ENCODE measurements at regions not wholly inside any gene's neighbourhood (a gene's known extent, or its start where the extent isn't known, plus 50 kb on each side); places are given as distances from the start of the nearest gene placed in this dataset.

DNA sequence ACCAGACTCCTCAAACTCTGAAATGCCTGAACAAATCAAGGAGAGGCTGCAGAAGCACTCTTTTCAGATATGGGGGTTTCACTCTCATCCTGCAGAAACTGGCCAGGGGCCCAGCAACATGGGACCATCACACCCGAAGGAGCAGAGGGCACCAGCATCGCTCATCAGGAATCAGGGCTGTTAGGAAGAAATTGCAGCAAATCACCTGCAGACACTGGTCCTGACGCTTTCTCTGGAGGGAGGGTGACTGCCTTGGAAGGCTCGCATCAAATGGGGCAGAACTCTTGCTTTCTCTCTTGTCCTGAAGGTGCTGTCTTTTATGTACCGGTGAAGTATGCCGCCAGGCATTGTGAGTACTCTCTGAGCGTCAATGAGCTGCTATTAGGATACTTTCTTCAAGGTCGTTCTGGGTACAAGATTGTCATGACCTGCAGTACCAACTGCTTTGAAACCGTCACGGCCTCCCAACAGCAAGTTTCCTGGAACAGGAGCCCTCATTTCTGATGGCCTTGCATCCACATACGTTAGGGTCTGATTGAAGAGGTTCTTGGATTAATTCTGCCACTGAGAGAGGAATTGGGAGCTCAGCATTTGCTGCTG, 155.7 kb upstream of the SOX1 start:
- no peak for DNase-seq

DNA sequence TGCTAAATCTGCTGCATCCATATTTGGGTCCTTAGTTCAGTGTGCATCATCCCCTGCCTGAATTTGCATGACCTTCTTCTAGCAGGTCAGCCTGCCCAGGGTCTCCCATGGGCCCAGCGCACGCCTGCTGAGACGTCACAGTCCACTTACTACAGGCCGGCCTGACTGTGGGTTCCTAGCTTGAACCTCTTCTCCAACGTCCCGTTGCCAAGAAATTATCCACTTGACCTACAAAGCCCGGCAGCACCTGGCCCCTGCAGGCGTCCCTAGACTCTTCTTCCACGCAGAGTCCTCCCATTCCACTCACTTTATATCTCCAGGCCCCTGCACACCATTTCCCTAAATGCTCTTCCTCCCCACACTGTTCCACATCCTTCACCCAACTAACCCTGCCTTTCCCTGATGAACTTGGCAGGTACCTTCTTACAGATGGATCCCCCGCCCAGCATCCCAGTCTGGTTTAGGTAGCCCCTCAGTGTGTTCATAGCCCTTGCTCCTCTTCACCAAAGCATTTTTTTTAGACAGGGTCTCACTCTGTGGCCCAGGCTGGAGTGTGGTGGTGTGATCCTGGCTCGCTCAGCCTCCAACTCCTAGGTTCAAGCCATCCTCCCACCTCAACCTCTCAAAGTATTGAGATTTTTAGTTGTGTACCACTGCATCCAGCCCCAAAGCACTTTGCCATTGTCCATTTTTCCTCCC, 155.0 kb upstream of the SOX1 start:
- peak; percentile 31 for DNase-seq

DNA sequence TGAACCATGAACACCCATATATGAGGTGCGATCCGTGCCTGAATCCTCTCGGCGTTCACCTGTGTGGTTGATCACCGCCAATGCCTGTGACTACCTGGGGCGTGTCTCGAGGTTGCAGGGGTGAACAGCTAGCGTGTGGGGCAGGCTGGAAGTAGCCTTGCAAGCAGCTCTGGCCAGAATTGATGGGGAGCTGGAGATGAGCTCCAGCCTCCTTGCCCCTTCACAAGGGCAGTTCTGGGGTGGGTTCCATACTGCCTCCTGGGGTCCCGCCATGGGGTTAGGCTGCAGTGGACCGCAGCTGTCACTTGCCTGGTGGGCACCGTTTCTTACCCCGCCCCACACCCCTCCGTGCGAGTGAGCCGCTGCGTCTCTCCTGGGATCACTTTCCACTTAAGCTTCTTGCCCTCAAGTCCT, 154.5 kb upstream of the SOX1 start:
- no peak for DNase-seq

DNA sequence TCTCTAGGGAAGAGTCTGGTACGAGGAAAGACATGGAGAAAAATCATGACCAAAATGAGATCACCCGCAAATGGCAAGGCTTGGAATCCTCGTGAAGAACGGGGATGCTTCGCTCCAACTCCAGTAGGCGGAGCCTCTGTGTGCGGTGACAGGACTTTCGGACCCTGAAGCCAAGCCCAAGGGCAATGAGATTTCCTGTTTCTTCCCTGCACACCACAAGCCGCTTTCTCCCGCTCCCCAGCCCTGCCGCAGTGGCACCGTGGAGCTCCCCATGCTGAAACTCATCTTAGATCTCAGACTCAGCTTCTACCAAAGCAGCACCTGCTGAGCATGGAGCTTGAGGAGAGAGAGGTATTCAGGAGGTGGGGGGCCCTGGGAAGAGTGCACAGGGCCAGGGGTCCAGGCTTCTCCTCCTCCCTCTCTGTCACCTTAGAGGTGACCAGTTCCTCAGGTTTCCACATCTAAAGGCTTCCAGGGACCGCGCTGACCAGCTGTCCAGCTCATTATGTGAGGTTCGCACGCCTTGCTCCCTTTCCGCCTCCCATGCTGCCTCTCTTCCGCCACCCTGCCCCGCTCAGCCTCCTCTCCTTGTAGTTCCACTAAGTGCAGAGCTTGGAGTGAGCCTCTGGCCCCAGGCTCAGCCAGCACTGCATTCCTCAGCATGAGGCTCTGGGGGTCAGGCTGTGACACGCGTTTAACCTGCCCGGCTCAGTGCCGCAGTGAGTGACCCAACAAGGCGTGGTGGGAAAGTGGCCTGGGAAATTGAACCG, 153.8 kb upstream of the SOX1 start:
- DNase-seq: no peak

DNA sequence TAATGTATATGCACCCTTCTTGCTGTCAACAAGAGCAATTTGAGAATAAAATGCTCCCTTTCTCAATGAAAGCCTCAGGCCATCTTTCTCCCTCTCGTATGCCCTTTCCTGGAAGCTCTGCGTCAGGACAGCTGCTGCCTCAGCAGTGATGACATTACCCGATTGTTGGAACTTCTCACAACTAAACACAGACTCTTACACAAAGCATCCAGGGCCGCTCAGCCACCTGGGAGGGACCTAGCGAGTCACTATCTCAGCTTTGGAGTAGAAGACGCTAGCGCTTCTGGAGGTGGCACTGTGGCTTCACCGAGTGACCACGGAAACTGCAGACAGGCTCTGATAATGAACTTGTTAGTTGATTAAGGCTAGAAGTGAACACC, 153.2 kb upstream of the SOX1 start:
- no peak for DNase-seq

DNA sequence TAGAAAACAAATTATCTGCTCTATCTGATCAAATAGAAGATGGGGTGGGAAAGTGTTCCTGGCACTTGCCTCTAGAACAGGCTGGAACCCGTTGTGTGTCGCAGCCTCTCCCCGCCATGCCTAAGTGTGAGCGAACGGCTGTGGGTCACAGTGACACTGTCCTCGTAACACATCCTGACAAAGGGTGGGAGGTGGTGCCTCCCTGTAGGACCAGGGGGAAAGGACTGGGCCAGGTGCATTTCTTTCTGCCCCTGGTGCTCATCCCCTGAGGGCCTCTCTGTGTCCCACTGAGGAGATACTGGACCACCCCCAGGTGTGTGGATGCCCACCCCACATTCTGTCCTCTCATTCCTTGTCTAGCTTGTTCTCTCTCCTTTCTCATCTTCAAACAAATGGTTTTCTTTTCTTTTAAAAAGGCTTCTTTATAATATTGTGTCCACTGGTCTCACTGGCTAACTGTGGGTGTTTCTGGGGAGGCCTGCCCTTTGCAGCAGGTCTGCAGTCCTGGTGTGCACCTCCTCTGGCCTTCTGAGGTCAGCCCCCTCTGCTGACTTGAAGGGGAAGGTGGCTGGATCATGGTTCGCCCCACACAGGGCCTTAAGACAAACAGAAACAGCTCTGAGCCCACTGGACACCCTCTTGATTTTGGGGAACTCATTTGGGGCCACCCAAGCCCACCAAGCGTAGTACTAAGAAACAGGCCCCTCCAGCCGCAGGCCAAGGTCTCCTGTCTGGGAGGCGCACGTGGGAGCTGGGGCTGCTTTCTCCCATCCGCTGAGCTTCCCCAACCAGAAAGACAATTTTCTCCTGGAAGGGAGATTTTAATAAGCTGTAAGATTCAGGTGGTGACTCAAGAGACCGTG, 152.5 kb upstream of the SOX1 start:
- DNase-seq: no peak

DNA sequence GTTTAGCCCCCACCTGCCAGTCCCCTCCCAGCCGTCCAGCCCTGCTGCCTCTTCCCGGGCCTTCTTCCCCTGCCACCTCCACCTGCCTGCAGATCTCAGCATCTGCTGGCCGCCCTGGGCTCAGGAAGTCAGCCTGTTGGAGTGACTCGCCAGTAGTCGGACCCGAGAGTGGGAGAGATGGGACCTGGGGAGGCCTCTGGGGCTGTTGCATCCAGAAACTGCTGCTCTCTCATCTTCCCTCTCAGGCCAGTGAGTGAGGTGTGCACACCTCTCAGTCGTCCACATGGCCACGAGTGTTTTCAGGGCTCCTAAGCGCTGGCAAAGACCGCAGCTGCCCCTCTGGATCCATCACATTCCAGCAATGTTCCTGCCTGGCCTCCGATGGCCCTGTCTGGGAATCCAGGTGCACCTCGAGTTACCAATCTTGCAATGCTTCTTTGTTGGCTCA, 151.8 kb upstream of the SOX1 start:
- no peak for DNase-seq

DNA sequence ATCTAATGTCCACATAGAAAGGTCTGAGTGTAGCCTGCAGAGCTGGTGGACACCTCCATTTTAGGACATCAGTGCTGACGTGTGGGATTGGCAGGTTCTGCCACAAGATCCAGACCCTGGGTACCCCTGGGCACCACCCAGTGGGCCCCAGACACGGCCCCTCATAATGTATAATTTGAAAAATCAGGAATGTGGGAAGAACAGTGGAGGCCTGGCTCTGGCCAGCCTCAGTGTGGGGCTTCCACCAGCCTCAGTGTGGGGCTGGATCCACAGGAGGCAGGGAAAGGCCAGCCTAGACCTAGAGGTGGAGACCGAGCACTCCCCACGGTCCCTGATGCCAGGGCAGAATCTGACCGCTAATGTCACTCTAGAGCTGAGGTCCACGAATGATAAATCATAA, 150.7 kb upstream of the SOX1 start:
- no peak for DNase-seq

DNA sequence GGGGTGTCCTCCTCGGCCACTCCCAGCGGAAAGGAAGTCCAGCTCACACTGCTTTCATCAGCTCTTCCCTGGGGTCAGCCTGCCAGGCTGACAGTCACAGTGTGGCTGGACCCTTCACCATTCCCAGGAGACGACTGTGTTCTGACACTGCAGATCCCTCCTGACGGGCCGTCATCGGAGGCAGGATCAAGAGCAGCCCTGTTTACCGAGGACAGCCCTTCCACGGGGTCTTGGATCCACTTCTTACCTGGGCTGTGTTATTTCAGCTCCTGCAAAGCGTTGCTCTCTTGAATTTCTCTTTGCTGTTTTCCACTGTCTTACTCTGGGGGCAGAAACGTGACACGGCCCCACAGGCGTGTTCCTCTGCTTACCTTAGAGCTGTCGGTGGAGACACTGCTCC, 149.9 kb upstream of the SOX1 start:
- no peak for DNase-seq

DNA sequence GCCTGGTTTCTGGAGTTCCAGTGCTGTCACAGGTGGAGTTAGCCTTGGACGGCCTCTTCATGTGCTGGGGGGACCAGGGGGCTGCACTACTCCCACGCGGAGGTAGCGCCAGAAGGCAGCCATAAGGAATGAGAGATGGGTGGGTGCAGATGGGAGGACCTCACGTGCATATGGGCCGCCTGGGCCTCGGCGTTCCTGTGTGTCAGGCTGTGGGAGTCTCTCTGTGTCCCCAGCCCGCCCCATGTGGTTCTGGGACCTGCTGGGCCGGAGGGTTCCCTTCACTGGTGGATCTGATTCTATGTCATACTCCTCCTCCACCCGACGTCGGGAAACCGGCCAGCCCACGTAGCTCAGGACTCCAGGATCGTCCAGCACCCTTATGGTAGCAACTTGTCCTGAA, 149.0 kb upstream of the SOX1 start:
- DNase-seq: no peak

DNA sequence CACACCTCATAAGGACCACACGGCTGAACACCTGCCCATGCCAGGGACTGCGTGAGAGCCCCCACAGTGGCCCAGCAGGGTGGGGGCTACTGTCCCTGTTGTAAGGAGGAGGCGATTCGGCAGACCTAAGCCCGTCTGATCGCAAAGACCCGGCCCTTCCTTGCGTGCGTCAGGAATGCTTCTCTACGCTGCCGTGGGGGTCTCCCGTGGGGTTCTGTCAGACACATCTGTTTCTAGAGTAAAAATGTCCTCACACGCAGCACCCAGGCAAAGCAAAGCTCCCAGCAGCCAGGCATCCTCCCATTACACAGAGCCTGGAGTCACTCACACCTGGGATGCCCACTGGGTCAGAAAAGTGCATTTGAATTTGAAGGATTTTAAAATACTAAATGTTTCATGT, 147.7 kb upstream of the SOX1 start:
- DNase-seq: no peak

DNA sequence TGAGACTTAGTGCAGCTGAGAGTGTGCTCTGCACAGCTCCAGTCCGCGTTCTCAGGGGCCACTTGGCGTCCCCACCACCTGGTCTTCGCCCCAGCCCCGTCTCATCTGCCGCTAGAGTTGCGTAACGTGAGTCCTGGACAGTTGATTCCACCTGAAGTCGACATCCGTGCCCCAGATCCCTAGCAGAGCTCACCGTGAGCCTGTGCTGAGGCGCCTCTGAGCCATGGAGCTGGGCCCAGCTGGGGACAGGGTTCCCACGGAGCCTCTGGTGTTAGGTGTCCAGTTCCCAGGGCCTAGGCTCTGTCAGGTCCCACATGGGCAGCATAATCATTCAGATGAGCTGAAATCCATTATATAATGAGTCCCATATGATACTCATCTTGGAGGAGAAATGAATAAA, 147.1 kb upstream of the SOX1 start:
- DNase-seq: no peak

DNA sequence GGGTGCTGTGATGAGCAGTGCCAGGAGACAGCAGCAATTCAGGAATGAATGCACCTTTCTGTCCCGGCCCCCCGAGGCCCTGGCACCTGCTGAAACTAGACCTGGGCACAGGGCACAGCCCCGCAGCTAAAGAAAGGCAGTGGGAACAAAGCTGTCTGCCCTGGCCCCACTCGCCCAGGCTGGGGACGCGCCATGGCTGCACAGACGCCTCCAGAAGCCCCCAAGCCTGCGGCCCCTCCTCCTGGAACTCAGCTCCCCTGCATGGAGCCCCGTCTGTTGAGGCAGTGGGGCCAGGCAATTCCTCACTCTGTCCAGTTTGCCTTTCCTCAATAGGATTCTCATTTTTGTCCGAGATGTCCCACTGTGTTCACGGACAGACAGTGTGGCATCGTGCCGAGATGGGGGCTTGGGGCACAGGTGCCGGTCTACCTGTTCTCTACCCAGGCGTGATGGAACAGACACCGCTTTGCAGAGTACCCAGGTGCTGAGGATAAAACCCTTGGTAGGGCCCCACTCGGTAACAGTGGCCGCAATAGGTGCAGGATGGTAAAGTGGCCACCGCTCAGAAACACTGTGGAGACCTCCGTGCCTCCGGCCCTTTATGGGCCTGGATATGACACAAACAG, 146.5 kb upstream of the SOX1 start:
- DNase-seq: no peak

DNA sequence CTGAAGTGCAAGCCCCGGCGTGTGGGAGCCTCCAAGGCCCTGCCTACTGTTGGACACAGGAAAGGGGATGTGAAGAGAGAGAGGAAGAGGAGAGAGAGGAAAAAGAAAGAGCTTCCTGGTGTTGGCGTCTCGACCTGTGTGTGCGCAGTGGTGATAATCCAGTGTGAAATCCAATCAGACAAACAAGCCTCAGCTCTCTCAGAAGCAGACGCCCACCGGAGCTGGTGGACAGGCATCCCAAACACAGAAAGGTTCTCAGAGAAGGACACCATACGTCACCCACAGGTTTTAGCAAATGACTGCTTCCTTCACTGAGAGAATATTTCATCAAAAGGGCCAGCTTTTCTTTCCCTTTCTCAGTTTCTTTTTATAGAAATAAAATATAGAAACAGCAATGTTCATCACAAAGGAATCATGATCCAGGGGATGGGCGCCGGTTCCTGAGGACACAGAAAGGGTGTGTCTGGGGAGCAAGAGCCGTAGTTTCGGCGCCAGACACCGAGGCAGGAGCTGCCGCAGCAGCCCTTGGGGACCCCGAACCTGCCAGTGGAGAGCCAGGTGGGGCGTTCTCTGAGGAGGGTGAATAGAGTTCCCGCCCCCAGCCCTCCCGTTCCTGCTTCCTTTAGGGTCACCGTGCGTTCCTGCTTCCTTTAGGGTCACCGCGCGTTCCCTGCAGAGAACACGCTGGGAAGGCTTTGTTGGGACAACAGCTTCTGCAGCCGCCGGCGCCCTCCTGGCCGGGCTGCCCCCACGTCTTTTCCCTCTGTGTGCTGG, 145.8 kb upstream of the SOX1 start:
- DNase-seq: no peak

DNA sequence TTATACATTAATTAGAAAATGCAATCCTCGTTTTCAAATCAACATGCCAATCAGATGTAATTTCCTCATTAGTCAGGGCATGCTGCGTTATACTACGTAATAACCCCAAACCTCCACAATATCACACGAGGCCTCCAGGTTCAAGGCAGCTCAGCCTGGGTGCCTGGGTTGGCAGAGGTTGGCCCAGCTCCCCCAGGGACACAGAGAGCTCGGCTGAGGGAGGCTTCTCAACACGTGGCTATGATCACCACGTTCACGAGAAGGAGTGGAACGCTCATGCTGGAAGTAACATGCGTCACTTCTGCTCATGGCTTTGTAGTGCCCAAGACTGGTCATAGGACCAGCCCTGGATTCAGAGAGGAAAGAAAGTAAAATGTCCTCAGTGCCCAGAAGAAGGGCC, 144.9 kb upstream of the SOX1 start:
- DNase-seq: no peak

DNA sequence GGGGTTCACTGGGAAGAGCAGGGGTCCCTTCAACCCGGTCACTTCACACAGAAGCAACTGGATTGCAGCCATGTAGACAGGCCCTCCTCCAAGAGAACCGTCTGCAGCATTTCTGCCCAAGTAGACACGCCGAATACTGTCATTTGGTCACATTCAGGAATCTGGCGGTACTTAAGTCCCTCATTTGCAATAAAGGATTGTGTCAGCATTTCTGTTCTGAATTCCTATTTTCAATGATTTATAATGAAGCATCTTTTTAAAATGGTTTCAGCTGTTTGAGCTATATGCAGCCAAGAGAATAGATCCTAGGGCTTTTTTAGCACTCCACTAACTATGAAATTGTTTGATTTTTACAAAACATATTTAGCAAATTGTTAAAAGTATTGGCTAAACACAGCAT, 143.5 kb upstream of the SOX1 start:
- DNase-seq: no peak

DNA sequence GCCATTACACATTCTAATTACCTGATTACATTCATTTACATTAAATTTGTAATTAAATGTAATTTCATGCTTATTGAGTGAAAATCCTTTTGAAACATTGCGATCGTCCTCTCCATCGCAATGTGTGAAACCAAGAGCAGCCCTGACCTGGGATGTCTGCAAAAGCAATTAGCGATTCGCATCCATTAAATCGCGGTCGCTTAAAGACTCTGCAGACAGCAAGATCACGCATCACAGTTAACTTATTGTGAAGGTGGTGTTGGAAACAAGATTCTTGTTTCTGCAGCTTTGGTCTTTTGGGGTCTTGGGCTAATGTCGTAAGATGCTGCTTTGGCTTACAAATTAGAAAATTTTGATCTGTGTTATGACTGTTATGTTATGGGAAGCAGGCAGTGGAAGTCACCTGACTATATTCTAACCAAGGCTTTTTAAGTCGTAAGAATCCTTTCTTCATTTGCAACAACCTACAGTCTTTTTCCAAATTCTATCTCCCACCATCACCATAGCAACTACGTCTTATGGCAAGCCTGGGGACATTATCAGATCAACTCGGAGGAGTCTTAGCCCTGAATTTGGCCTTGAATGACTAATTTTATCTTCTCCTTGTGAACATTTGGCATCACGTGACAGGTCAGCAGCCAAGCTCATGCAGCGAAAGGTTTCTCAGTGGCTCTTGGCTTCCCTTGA, 142.8 kb upstream of the SOX1 start:
- no peak for DNase-seq

DNA sequence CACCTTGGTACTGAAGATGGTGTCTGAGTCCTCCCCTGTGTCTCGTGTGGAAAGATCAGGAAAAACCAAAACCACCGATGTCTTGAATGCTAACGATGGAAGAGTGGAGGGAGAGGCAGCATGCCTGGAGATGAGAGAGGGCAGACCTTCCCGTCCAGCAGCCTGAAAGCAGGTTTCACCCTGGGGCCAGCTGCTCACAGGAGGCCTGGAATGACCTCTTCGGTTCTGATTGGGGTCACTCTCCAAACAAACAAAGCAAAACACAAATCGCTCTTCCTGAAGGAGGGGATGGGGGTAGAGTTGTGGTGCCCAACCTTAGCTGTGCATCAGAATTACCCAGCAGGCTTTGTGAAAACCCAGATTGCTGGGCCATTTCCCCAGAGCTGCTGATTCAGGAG, 142.3 kb upstream of the SOX1 start:
- DNase-seq: no peak

DNA sequence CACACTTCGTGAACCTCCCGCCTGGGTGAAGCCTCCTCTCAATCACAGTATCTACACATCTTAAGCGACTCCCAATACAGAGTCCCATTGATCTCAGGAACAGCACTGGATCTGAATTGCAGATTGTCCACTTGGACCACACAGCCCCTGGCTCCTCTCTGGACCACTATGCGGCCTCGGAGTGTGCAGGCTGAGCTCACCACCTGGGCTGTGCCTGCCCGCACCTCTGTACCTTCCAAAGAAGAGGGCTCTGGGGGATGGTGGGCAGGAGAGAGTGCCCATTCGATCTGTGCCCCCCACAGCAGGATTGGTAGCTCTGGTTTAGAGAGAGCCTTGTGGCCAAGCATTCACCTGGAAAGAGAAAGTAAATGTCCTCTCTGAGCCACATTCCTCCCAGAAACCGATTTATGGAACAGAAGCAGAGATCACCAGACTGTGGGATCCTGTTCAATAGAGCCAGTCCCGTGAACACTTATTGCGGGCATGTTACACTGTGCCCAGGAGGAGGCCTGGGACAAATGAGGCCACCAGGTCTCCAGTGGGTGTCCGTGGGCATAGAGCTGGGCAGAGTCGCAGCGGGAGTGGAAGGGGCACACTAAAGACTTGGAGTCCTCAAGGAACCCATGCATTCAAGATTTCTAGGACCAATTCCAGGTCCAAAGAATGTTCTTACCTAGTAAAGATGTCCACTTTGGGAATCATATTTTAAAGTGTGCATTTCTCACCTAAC, 141.6 kb upstream of the SOX1 start:
- no peak for DNase-seq

DNA sequence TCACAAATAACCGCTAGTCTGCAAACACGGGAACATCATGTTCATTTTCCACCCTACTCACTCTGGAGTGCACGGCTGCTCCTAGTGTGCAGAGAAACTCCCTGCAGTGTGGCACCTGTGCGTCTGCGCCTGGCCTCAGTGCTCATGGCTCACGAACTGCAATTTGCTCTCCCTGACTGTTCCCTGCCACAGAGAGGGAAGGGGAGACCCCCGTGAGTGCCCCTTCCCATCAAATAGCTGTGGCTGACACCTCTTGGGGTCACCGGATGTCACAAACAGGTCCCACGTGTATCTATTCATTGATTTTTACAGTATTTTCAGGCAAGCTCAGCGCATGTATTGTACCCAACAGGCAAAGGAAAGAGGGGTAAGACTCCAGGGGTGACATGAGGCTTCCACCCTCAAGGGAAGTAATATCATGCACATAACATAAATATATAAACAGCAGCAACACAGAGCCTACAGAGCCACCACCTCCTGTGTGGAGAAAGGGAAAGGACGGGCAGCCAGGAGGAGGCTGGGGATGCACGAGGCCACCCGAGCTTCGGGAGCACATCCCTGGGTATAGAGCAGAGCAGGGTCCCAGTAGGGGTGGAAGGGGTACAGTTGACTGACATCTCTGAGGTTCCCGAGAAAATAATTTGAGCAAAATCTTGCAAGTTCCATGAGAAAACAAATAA, 140.3 kb upstream of the SOX1 start:
- DNase-seq: no peak
